Esophagus muscularis mucosa (tissue), 3 donors: ENCODE measurements at regions not wholly inside any gene's neighbourhood (a gene's known extent, or its start where the extent isn't known, plus 50 kb on each side); places are given as distances from the start of the nearest gene placed in this dataset.

Experiments
- POLR2A ChIP-seq: fragments of 450-650 bp; IDR thresholded peaks from one replicate; pipeline ENCODE4 v1.6.1; 2017; ENCODE audit warnings: antibody characterized with exemption, moderate library complexity, mild to moderate bottlenecking, low read depth
- POLR2AphosphoS5 ChIP-seq, 2 donors: sonication (generic); formaldehyde crosslinking; IDR thresholded peaks; one replicate each; pipeline ENCODE4 v1.6.1; 2017; ENCODE audit warnings: antibody characterized with exemption in 2 of 2
- TF ChIP-seq, protein P1 (sequence below), 3 experiments: fragments of 200-600 bp in 2 of 3; fragments of 450-650 bp in 1 of 3; sonication (generic) in 2 of 3; IDR thresholded peaks; one replicate each; pipeline ENCODE4 v1.5.1; 2017 to 2019; ENCODE audit warnings: antibody characterized with exemption in 3 of 3, mild to moderate bottlenecking in 2 of 3, moderate library complexity in 1 of 3

DNA sequence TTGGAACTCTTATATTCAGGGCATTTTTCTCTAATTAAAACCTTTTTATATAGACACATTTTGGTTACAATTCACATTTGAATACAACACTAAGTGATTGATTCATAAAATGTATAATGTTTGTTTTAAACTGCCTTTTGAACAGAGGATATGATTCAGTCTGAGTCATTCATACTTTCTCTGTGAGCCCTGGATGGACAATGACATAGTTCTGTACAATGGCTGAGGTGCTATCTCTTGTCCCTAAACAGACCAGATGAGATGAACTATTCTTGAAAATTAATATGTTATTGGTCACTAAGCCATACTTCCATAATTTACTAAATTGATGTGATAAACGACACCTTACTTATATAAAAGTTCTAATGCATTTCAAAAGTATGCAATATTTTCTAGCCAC is 199.7 kb upstream of the ATXN7L3B start:
- TF ChIP-seq, protein P1, sequence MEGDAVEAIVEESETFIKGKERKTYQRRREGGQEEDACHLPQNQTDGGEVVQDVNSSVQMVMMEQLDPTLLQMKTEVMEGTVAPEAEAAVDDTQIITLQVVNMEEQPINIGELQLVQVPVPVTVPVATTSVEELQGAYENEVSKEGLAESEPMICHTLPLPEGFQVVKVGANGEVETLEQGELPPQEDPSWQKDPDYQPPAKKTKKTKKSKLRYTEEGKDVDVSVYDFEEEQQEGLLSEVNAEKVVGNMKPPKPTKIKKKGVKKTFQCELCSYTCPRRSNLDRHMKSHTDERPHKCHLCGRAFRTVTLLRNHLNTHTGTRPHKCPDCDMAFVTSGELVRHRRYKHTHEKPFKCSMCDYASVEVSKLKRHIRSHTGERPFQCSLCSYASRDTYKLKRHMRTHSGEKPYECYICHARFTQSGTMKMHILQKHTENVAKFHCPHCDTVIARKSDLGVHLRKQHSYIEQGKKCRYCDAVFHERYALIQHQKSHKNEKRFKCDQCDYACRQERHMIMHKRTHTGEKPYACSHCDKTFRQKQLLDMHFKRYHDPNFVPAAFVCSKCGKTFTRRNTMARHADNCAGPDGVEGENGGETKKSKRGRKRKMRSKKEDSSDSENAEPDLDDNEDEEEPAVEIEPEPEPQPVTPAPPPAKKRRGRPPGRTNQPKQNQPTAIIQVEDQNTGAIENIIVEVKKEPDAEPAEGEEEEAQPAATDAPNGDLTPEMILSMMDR (IDR thresholded peaks at IDR 0.05): no peak
- no peak for TF ChIP-seq POLR2A
- no peak for TF ChIP-seq POLR2AphosphoS5 (IDR thresholded peaks at IDR 0.05)
